ENCODE measurements at regions not wholly inside any gene's neighbourhood (a gene's known extent, or its start where the extent isn't known, plus 50 kb on each side); places are given as distances from the start of the nearest gene placed in this dataset.
A peak's percentile ranks its signal among the peaks of the same experiment; 100 is the strongest.
"Not testable (repeated sequence)": the region's sequence is repeated elsewhere in the genome, so short reads cannot be mapped to it uniquely, and the experiment has no call there.

- DNase-seq (ENCODE audit: low spot score), result no peak
Measured at GRCh38 chr6:155591741-155592140, 136.1 kb upstream of the NOX3 start.

- DNase-seq (ENCODE audit: low spot score), result no peak
Measured at GRCh38 chr6:155589190-155589589, 133.6 kb upstream of the NOX3 start.

- DNase-seq (ENCODE audit: low spot score), result no peak
Measured at GRCh38 chr6:155587817-155588216, 132.2 kb upstream of the NOX3 start.

GRCh38 chr6:155586090-155586489 is 130.5 kb upstream of the NOX3 start:
- DNase-seq (ENCODE audit: low spot score), result no peak

DNA sequence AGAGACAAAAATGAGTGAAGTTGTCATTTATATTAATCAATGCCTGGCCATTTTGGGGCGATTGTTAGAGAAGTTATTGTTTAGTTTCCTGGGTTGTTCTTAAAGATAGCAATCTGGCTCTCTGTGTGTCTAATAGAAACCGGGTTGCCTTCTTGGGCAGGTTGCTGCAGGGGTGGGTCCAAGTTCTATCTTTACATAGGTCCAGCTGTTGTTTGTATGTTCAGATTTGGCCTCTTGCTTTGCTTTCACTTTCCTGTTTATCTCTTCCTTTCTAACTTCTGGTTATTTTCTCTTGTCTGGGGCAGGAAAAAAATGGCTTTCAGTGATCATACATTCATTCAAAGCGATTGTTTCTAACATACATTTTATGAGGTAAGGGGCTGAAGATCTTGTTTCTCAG is 128.4 kb upstream of the NOX3 start:
- no peak for DNase-seq (ENCODE audit: low spot score)

- DNase-seq (ENCODE audit: low spot score), result no peak
Measured at GRCh38 chr6:155582016-155582991, 126.7 kb upstream of the NOX3 start.

GRCh38 chr6:155580904-155581303 is 125.3 kb upstream of the NOX3 start:
- DNase-seq (ENCODE audit: low spot score), result no peak

GRCh38 chr6:155578251-155578650 is 122.6 kb upstream of the NOX3 start:
- DNase-seq (ENCODE audit: low spot score), result no peak

DNA sequence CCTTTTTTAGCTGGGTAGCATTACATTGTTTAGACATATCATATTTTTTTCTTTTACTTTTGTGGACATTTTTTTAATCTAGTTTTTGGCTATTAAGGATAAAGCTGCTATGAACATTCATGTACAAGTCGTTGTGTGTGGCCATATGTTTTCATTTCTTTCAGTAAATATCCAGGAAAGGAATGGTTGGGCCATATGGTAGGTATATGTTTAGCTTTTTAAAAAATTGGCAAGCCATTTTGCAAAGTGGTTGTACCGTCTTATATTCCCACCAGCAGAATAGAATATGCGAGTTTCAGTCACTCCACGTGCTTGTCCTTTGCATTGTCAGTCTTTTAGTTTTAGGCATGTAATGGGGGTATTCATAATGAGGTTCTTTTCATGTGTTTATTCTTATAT is 106.3 kb upstream of the NOX3 start:
- no peak for DNase-seq (ENCODE audit: low spot score)

DNA sequence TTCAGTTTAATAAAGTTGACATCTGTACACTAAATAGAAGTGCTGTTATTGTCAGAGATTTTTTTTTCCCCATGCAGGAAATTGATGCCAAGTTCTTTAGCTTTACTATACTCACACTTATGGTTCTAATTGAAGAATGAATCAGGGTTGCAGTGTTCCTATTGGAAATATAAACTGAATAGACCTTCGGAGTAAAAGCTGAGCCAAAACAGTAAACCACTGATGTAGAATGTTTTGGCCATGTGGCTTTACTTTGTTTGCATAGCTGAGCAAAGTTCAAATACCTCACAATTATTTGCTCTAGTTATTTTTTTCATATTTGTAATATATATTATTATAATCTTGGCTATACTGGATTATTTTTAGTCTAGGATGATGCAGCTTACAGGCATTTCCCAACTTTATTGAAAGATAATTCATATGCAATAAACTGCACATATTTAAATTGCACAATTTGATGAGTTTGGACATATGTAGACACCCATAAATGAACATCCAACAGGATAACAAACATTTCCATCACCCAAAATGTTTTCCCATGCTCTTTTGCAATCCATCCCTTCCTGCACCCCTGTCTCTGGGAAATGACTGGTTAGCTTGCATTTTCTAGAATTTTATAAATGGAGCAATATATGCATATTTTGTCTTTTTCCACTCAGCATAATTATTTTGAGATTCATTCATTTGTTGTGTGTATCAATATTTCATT is 105.8 kb upstream of the NOX3 start:
- no peak for DNase-seq (ENCODE audit: low spot score)

- DNase-seq (ENCODE audit: low spot score), result no peak
Measured at GRCh38 chr6:155549928-155550327, 94.3 kb upstream of the NOX3 start.

- DNase-seq (ENCODE audit: low spot score), result no peak
Measured at GRCh38 chr6:155549028-155549798, 93.6 kb upstream of the NOX3 start.

- no peak for DNase-seq (ENCODE audit: low spot score)
Measured at GRCh38 chr6:155548576-155548975, 92.9 kb upstream of the NOX3 start.

DNA sequence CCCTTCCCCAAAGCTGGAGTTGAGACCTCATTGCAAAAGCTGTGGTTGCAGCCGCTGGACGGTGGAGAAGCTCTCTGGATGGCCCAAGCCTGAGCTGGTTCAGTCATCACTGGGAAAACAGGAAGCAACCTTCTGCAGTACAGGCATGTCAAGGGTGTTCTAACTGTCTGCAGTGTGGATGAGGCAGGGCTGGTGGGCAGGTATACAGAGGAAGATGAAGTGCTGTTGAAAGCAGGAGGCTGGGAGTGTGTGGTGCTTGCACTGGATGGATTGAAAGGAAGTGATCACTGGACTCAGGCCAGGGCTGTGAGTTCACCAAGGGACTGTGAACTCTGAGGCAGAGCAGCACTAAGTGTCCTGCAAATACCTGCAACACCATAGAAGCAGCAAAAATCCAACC is 89.0 kb upstream of the NOX3 start:
- no peak for DNase-seq (ENCODE audit: low spot score)

DNA sequence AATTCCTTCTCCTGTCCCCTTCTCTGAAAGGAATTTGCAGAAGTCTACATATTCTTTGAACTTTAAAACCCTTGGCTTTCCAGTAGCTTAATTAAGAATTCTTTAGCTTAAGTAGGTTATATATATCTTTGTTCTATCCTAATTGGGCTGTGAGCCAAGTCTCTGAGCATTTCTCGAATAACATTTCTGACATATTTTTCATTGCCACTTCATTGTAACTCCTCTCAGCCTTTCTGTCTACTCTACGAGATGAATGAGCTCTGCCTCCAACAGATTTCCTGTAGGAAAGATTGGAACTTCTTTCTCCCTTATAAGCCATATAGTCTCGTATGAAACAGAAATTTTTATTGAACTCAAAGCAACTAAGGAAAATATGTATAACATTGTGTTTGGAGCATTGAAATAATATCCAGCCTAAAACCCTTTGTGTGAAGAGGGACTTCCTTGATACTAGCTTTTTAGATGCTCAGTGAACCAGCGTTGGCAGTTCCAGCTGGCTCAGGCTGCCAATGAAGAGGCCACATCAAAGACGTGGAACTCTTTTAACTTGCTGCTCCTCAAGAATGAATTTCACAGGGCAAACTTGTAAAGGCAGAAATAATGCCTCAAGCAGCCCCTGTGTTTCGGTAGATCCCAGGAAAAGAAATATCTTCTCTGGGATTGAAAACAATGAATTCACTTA is 87.7 kb upstream of the NOX3 start:
- DNase-seq (ENCODE audit: low spot score), result no peak

- no peak for DNase-seq (ENCODE audit: low spot score)
Measured at GRCh38 chr6:155542036-155542435, 86.4 kb upstream of the NOX3 start.

DNA sequence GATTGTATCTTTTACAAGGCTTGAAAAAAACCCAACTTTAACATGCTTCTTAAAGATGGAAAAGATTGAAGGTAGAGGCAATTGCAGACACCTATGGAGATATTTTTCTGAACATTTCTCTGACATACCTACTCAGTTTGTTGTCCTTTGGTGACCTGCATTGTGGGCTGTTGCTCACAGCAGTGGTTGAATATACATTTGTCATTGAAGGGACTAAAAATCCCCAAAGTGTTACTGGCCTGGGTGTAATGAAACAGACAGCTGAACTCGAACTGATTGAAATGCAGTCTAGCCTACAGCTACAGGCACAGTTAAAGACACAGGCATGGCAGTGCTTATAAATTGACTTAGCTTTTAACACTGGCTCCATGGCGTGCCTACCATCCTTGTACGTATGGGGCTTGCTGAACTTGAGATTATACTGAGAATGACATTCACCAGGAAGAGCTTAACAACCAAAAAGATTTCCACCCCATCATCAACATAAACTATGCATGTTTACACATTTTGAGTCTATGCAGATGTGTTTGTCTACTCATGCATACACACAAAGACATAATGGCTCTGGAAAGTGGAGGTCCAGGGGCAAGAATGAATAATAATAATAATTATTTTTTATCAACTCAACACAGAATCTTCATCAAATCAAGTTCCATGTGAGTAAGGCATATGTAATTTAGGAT is 83.2 kb upstream of the NOX3 start:
- no peak for DNase-seq (ENCODE audit: low spot score)

DNA sequence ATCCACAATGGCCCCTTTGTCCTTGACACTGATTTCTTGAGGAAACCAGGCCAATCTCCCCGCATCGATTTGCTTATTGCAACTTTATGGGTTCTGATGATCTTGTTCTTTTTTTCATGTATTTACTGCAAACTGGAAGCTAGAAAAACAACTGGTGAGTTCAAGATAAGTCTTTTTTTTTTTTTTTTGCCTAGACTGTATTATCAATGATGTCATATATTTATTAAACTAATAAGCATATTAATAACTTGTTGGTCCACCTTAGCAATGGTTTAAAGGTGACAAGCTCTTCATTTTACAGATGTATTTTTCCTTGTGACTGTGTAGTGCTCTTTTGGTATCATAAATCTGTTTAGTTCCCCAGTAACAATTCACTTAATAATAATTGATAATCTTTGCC is 79.0 kb upstream of the NOX3 start:
- DNase-seq (ENCODE audit: low spot score), result no peak

GRCh38 chr6:155530219-155530834 is 74.7 kb upstream of the NOX3 start:
- DNase-seq (ENCODE audit: low spot score), result peak; percentile 40

- DNase-seq (ENCODE audit: low spot score), result not testable (repeated sequence)
Measured at GRCh38 chr6:155529814-155530213, 74.2 kb upstream of the NOX3 start.

DNA sequence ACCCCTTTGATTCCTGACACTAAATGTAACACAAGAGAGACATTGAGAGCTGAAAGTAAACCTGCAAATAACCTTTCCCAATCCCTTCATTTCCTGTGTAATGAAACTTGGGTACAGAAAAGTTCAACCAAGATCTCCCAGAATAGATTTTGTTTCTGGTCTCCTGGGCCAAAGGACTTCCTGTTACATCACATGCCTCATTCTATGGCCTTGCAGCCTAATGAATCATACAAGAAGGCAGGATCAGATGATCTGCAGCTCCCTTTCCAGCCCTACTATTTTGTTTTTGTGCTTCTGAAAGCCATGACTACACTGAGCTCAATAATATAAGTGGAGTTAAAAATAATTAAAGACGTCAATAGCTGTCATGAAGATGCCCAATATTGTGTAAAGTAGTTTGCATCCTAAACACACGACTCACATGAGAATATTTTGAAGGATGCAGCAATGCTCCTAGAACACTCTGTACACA is 73.4 kb upstream of the NOX3 start:
- DNase-seq (ENCODE audit: low spot score), result peak; percentile 76

Data from AG08395 (cell line).